ENCODE measurements at regions not wholly inside any gene's neighbourhood (a gene's known extent, or its start where the extent isn't known, plus 50 kb on each side); places are given as distances from the start of the nearest gene placed in this dataset.
"Not testable (repeated sequence)": the region's sequence is repeated elsewhere in the genome, so short reads cannot be mapped to it uniquely, and the experiment has no call there.

- not testable (repeated sequence) for TF ChIP-seq ZBTB33 (IDR thresholded peaks at IDR 0.05; ENCODE audit: extremely low read depth, insufficient replicate concordance, low read length); SIN3A (IDR thresholded peaks at IDR 0.05; ENCODE audit: low read depth)
These were observed 127.0 kb upstream of the ALDH3B2 start for GRCh38 chr11:67801397-67801796.

All from HCT116 (cell line).